Hindlimb muscle (tissue), 1 donor: ENCODE measurements at regions not wholly inside any gene's neighbourhood (a gene's known extent, or its start where the extent isn't known, plus 50 kb on each side); places are given as distances from the start of the nearest gene placed in this dataset.

Experiments used
- DNase-seq: peaks from one replicate; pipeline ENCODE4 v3.0.0-alpha.2; 2013

- no peak for DNase-seq
These were observed 49.6 kb upstream of the RXRA start for GRCh38 chr9:134276453-134277245.
